ENCODE measurements at regions not wholly inside any gene's neighbourhood (a gene's known extent, or its start where the extent isn't known, plus 50 kb on each side); places are given as distances from the start of the nearest gene placed in this dataset.
A peak's percentile ranks its signal among the peaks of the same experiment; 100 is the strongest.

- peak in 1 of 2 experiments; percentile 74; a peak in 2 of 4 replicates for TF ChIP-seq SRF (CRISPR knock-in tag; IDR thresholded peaks at IDR 0.05)
- TF ChIP-seq EP300 (IDR thresholded peaks at IDR 0.05; ENCODE audit: low read length), result peak; percentile 72
- TF ChIP-seq PML (IDR thresholded peaks at IDR 0.05; ENCODE audit: low read length), result no peak; the same call in 1 of the 2 replicates
- peak; percentile 68 for TF ChIP-seq RBFOX2 (IDR thresholded peaks at IDR 0.05; ENCODE audit: low read depth, low read length)
- TF ChIP-seq PPARD (CRISPR knock-in tag; IDR thresholded peaks at IDR 0.05), result no peak
- no peak for TF ChIP-seq POU5F1 (IDR thresholded peaks at IDR 0.05; ENCODE audit: borderline replicate concordance, low read depth, low read length, partially characterized antibody)
- TF ChIP-seq MAX (CRISPR knock-in tag; IDR thresholded peaks at IDR 0.05), result peak; percentile 94
- TF ChIP-seq FOS (IDR thresholded peaks at IDR 0.05; ENCODE audit: extremely low read depth, insufficient read length), result no peak
- TF ChIP-seq HDAC3 (IDR thresholded peaks at IDR 0.05; ENCODE audit: borderline replicate concordance, partially characterized antibody), result peak; percentile 34
- no peak for TF ChIP-seq ZBTB7A (IDR thresholded peaks at IDR 0.05; ENCODE audit: borderline replicate concordance, control insufficient read depth, low read depth, low read length)
- peak; percentile 23; the same call in 1 of the 2 replicates for TF ChIP-seq ZFX (CRISPR knock-in tag; IDR thresholded peaks at IDR 0.05)
- no peak for TF ChIP-seq SMARCC2 (IDR thresholded peaks at IDR 0.05; ENCODE audit: low read depth)
- TF ChIP-seq PHB (CRISPR knock-in tag; IDR thresholded peaks at IDR 0.05), result no peak
- no peak for TF ChIP-seq ZC3H11A (IDR thresholded peaks at IDR 0.05; ENCODE audit: low read depth, low read length)
- TF ChIP-seq ZBTB40 (IDR thresholded peaks at IDR 0.05), result 0 out of 2 replicates have a peak, but pooled peaks have one; percentile 50
- TF ChIP-seq ZBTB40 (CRISPR knock-in tag; IDR thresholded peaks at IDR 0.05), result no peak
- TF ChIP-seq CHCHD3 (CRISPR knock-in tag; IDR thresholded peaks at IDR 0.05), result no peak
- TF ChIP-seq ZKSCAN3 (CRISPR knock-in tag; IDR thresholded peaks at IDR 0.05), result no peak
Measured at GRCh38 chr6:4647414-4648365, 128.5 kb upstream of the CDYL start (continued).

All from K562 (cell line).